ENCODE measurements at regions not wholly inside any gene's neighbourhood (a gene's known extent, or its start where the extent isn't known, plus 50 kb on each side); places are given as distances from the start of the nearest gene placed in this dataset.

DNA sequence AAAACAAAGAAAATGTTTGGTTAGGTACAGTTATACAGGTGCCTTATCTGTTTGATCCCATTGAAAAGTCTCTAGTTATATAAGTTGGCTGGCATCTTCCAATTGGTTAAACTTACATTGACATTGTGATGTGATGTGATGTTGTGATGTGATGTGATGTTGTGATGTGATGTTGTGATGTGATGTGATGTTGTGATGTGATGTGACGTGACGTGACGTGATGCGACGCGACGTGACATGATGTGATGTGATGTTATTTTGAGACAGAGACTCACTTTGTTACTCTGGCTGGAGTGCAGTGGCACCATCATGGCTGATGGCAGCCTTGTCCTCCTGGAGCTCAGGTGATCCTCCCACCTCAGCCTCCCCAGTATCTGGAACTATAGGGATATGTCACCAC, 507.6 kb downstream of the HAO1 start:
- TF ChIP-seq, protein P1, sequence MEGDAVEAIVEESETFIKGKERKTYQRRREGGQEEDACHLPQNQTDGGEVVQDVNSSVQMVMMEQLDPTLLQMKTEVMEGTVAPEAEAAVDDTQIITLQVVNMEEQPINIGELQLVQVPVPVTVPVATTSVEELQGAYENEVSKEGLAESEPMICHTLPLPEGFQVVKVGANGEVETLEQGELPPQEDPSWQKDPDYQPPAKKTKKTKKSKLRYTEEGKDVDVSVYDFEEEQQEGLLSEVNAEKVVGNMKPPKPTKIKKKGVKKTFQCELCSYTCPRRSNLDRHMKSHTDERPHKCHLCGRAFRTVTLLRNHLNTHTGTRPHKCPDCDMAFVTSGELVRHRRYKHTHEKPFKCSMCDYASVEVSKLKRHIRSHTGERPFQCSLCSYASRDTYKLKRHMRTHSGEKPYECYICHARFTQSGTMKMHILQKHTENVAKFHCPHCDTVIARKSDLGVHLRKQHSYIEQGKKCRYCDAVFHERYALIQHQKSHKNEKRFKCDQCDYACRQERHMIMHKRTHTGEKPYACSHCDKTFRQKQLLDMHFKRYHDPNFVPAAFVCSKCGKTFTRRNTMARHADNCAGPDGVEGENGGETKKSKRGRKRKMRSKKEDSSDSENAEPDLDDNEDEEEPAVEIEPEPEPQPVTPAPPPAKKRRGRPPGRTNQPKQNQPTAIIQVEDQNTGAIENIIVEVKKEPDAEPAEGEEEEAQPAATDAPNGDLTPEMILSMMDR (conservative IDR thresholded peaks at IDR 0.05; ENCODE audit: low read length), result no peak
- no peak for TF ChIP-seq EZH2phosphoT487 (IDR thresholded peaks at IDR 0.05; ENCODE audit: borderline replicate concordance)
